H9 (cell line): ENCODE measurements at regions not wholly inside any gene's neighbourhood (a gene's known extent, or its start where the extent isn't known, plus 50 kb on each side); places are given as distances from the start of the nearest gene placed in this dataset.

Source experiments
- DNase-seq: peaks from one replicate; pipeline ENCODE4 v3.0.0-alpha.2; 2017
- H2AFZ ChIP-seq: one replicate; pipeline ENCODE4 v1.6.1; 2013; ENCODE audit warnings: mild to moderate bottlenecking, low read length, control low read depth, moderate library complexity
- H2AK5ac ChIP-seq: 2 replicates; pipeline ENCODE4 v1.6.1; 2013; ENCODE audit warnings: low read length, control low read depth, mixed read lengths; ENCODE audit not compliant: insufficient read length
- H2BK120ac ChIP-seq: one replicate; pipeline ENCODE4 v1.6.1; 2013; ENCODE audit warnings: low read depth, mild to moderate bottlenecking, low read length, control low read depth, inconsistent platforms; ENCODE audit not compliant: poor library complexity, severe bottlenecking
- H2BK12ac ChIP-seq: 2 replicates; pipeline ENCODE4 v1.6.1; 2013; ENCODE audit warnings: low read length, control low read depth, mixed read lengths, low read depth; ENCODE audit not compliant: insufficient read length
- H2BK15ac ChIP-seq: 2 replicates; pipeline ENCODE4 v1.6.1; 2013; ENCODE audit warnings: low read depth, low read length, control low read depth
- H2BK20ac ChIP-seq: one replicate; pipeline ENCODE4 v1.6.1; 2013; ENCODE audit warnings: low read depth, mild to moderate bottlenecking, low read length, control low read depth, inconsistent platforms; ENCODE audit not compliant: poor library complexity, severe bottlenecking
- H2BK5ac ChIP-seq: 2 replicates; pipeline ENCODE4 v1.6.1; 2013; ENCODE audit warnings: low read length, control low read depth, mixed read lengths; ENCODE audit not compliant: insufficient read length
- H3K14ac ChIP-seq: 2 replicates; pipeline ENCODE4 v1.6.1; 2013; ENCODE audit warnings: low read length, control low read depth; ENCODE audit not compliant: insufficient read depth
- H3K18ac ChIP-seq: 2 replicates; pipeline ENCODE4 v1.6.1; 2013; ENCODE audit warnings: low read depth, mild to moderate bottlenecking, mixed read lengths, low read length, control low read depth; ENCODE audit not compliant: insufficient read length
- H3K23ac ChIP-seq: 2 replicates; pipeline ENCODE4 v1.6.1; 2013; ENCODE audit warnings: low read length, control low read depth, mixed read lengths, low read depth; ENCODE audit not compliant: insufficient read length
- H3K23me2 ChIP-seq: 2 replicates; pipeline ENCODE4 v1.6.1; 2013; ENCODE audit warnings: low read depth, mild to moderate bottlenecking, mixed read lengths, low read length, control low read depth; ENCODE audit not compliant: insufficient read length, poor library complexity, severe bottlenecking
- H3K27ac ChIP-seq: 2 replicates; pipeline ENCODE4 v1.5.1; 2013; ENCODE audit warnings: low read length, control low read depth, mixed read lengths, low read depth; ENCODE audit not compliant: insufficient read length
- H3K27me3 ChIP-seq: 2 replicates; pipeline ENCODE4 v1.6.1; 2013; ENCODE audit warnings: low read length, control low read depth, inconsistent platforms; ENCODE audit not compliant: insufficient read depth
- H3K4ac ChIP-seq: 2 replicates; pipeline ENCODE4 v1.6.1; 2013; ENCODE audit warnings: low read depth, mild to moderate bottlenecking, control low read depth, inconsistent platforms, low read length, moderate library complexity
- H3K4me1 ChIP-seq: 2 replicates; pipeline ENCODE4 v1.6.1; 2013; ENCODE audit warnings: low read length, control low read depth, inconsistent platforms; ENCODE audit not compliant: insufficient read depth
- H3K4me2 ChIP-seq: 2 replicates; pipeline ENCODE4 v1.6.1; 2013; ENCODE audit warnings: low read length, control low read depth, mixed read lengths; ENCODE audit not compliant: insufficient read length, insufficient read depth
- H3K56ac ChIP-seq: 2 replicates; pipeline ENCODE4 v1.6.1; 2013; ENCODE audit warnings: low read depth, mild to moderate bottlenecking, mixed read lengths, low read length, control low read depth; ENCODE audit not compliant: insufficient read length
- H3K79me1 ChIP-seq: 2 replicates; pipeline ENCODE4 v1.6.1; 2013; ENCODE audit warnings: low read depth, mild to moderate bottlenecking, moderate library complexity, low read length, control low read depth, inconsistent platforms; ENCODE audit not compliant: insufficient read depth, poor library complexity, severe bottlenecking
- H3K79me2 ChIP-seq: 2 replicates; pipeline ENCODE4 v1.6.1; 2013; ENCODE audit warnings: low read length, control low read depth, inconsistent platforms; ENCODE audit not compliant: insufficient read depth
- H3K9ac ChIP-seq: 2 replicates; pipeline ENCODE4 v1.6.1; 2013; ENCODE audit warnings: low read length, control low read depth, mixed read lengths; ENCODE audit not compliant: insufficient read length; ENCODE audit errors: extremely low read depth
- H3K9me3 ChIP-seq: one replicate; pipeline ENCODE4 v1.6.1; 2013; ENCODE audit warnings: low read depth, low read length, inconsistent platforms; ENCODE audit not compliant: control insufficient read depth
- H3T11ph ChIP-seq: one replicate; pipeline ENCODE4 v1.6.1; 2013; ENCODE audit warnings: mild to moderate bottlenecking, low read length, control low read depth, inconsistent platforms
- H4K20me1 ChIP-seq: one replicate; pipeline ENCODE4 v1.6.1; 2013; ENCODE audit not compliant: control insufficient read depth, insufficient read length, insufficient read depth
- H4K5ac ChIP-seq: 2 replicates; pipeline ENCODE4 v1.6.1; 2013; ENCODE audit warnings: low read depth, mild to moderate bottlenecking, mixed read lengths, low read length, control low read depth; ENCODE audit not compliant: insufficient read length
- H4K8ac ChIP-seq: replicated peaks from 2 replicates; pipeline ENCODE4 v1.6.1; 2013; ENCODE audit warnings: low read length, control low read depth, mixed read lengths, low read depth; ENCODE audit not compliant: insufficient read length
- H4K91ac ChIP-seq: 2 replicates; pipeline ENCODE4 v1.6.1; 2013; ENCODE audit warnings: low read depth, mild to moderate bottlenecking, moderate library complexity, mixed read lengths, low read length, control low read depth; ENCODE audit not compliant: insufficient read length
- H3K27ac Mint-ChIP-seq, 3 experiments: 2 replicates in 2 of 3; 3 replicates in 1 of 3; pipeline ENCODE4 v1.8.0; 2020 to 2021; ENCODE audit warnings: mixed read lengths in 3 of 3, mild to moderate bottlenecking in 1 of 3, moderate library complexity in 1 of 3
- H3K27me3 Mint-ChIP-seq: 2 replicates; pipeline ENCODE4 v1.8.0; 2021; ENCODE audit warnings: low read depth, mild to moderate bottlenecking, moderate library complexity, mixed read lengths
- H3K36me3 Mint-ChIP-seq, 3 experiments: 2 replicates in 2 of 3; 3 replicates in 1 of 3; pipeline ENCODE4 v1.8.0; 2020 to 2021; ENCODE audit warnings: low read depth in 3 of 3, mixed read lengths in 3 of 3; ENCODE audit not compliant: insufficient read depth in 1 of 3
- H3K4me1 Mint-ChIP-seq, 2 experiments: 2 replicates each; pipeline ENCODE4 v1.8.0; 2020; ENCODE audit warnings: mixed read lengths in 2 of 2
- H3K4me3 Mint-ChIP-seq, 2 experiments: 2 replicates in 1 of 2; 3 replicates in 1 of 2; pipeline ENCODE4 v1.8.0; 2020 to 2021; ENCODE audit warnings: mild to moderate bottlenecking in 2 of 2, mixed read lengths in 2 of 2, moderate library complexity in 1 of 2
- H3K9me3 Mint-ChIP-seq, 2 experiments: 2 replicates in 1 of 2; 3 replicates in 1 of 2; pipeline ENCODE4 v1.8.0; 2020; ENCODE audit warnings: mild to moderate bottlenecking in 2 of 2, mixed read lengths in 2 of 2, moderate library complexity in 1 of 2
- CTCF ChIP-seq: fragments of 200-600 bp; sonication (generic); conservative IDR thresholded peaks from 3 replicates; pipeline ENCODE4 v1.8.0; 2021; ENCODE audit warnings: antibody characterized with exemption, mild to moderate bottlenecking
- WGBS: extraction: QIAGEN DNeasy Blood & Tissue Kit; methylation state at CpG from one replicate; pipeline ENCODE4 v1.1.7; 2013; ENCODE audit warnings: missing lambda C conversion rate, low lambda C conversion rate, mixed read lengths; ENCODE audit not compliant: insufficient read length; ENCODE audit errors: extremely low coverage; 5-methylcytosine and 5-hydroxymethylcytosine counted together

GRCh38 chr11:22454461-22455090 lies 116.4 kb downstream of the SLC17A6 start:
- Histone ChIP-seq H4K91ac (no peak overlapping the region), H2BK120ac (no peak overlapping the region), H4K8ac (no peak overlapping the region), H2BK15ac (no peak overlapping the region), H3K27me3 (no peaks in the 10 kb centered on the region), H3K14ac (no peak overlapping the region), H3K18ac (no peak overlapping the region), H2AFZ (no peak overlapping the region), H3K4ac (no peak overlapping the region), H2BK12ac (no peak overlapping the region), H3K79me1 (no peaks in the 10 kb centered on the region), H3K27ac (no peak overlapping the region), H4K5ac (no peak overlapping the region), H3K23ac (no peak overlapping the region), H2BK20ac (no peak overlapping the region), H3K9ac (no peak overlapping the region), H2BK5ac (no peak overlapping the region), H3K23me2 (no peaks in the 10 kb centered on the region), H3K4me2 (no peak overlapping the region), H3T11ph (no peak overlapping the region), H4K20me1 (no peaks in the 10 kb centered on the region), H3K9me3 (no peaks in the 10 kb centered on the region), H3K4me1 (no peaks in the 10 kb centered on the region; the same call in 1 of the 2 replicates), H2AK5ac (no peak overlapping the region), H3K79me2 (no peaks in the 10 kb centered on the region), H3K56ac (no peak overlapping the region)
- Mint-ChIP-seq H3K27me3 (peaks cover 3% of the 10 kb centered on the region; the same call in 1 of the 2 replicates), H3K27ac (no peak overlapping the region), H3K36me3 (no peaks in the 10 kb centered on the region), H3K4me3 (no peak overlapping the region), H3K4me1 (peaks cover 4 to 9% of the 10 kb centered on the region in 2 experiments), H3K9me3 (no peaks in the 10 kb centered on the region)
- no peak for DNase-seq
- no CpG with 5 or more reads among the region's 4 CpGs for WGBS
- TF ChIP-seq CTCF = no peak
